Osteoblast (primary cell): ENCODE measurements at regions not wholly inside any gene's neighbourhood (a gene's known extent, or its start where the extent isn't known, plus 50 kb on each side); places are given as distances from the start of the nearest gene placed in this dataset.

Source experiments
- DNase-seq: peaks from one replicate; pipeline ENCODE4 v3.0.0; 2011; ENCODE audit warnings: low spot score, mixed read lengths; ENCODE audit not compliant: insufficient read length; ENCODE audit errors: missing footprints
- H2AFZ ChIP-seq: 2 replicates; pipeline ENCODE4 v1.6.0; 2011; ENCODE audit warnings: mild to moderate bottlenecking, low read length
- H3K27ac ChIP-seq: 2 replicates; pipeline ENCODE4 v1.5.1; 2011; ENCODE audit warnings: mild to moderate bottlenecking, low read depth, low read length, moderate library complexity
- H3K27me3 ChIP-seq: 2 replicates; pipeline ENCODE4 v1.6.0; 2012; ENCODE audit warnings: mild to moderate bottlenecking, control low read depth, inconsistent platforms, low read length, moderate library complexity; ENCODE audit not compliant: insufficient read depth
- H3K36me3 ChIP-seq: 2 replicates; pipeline ENCODE4 v1.5.1; 2011; ENCODE audit warnings: mild to moderate bottlenecking, low read length, control low read depth, moderate library complexity; ENCODE audit not compliant: insufficient read depth
- H3K4me1 ChIP-seq: 2 replicates; pipeline ENCODE4 v1.5.1; 2011; ENCODE audit warnings: mild to moderate bottlenecking, low read length, control low read depth, moderate library complexity; ENCODE audit not compliant: insufficient read depth
- H3K4me2 ChIP-seq: 2 replicates; pipeline ENCODE4 v1.6.0; 2011; ENCODE audit warnings: mild to moderate bottlenecking, low read length; ENCODE audit not compliant: insufficient read depth
- H3K4me3 ChIP-seq: fragments of 200-600 bp; sonication (generic); 3 replicates; pipeline ENCODE4 v1.5.1; 2012; ENCODE audit warnings: mild to moderate bottlenecking, low read length, inconsistent platforms; ENCODE audit not compliant: insufficient read depth
- H3K79me2 ChIP-seq: 2 replicates; pipeline ENCODE4 v1.6.0; 2012; ENCODE audit warnings: mild to moderate bottlenecking, low read length, control low read depth, inconsistent platforms; ENCODE audit not compliant: insufficient read depth
- H3K9me3 ChIP-seq: 2 replicates; pipeline ENCODE4 v1.5.1; 2011; ENCODE audit warnings: low read depth, low read length, control low read depth
- H4K20me1 ChIP-seq: 2 replicates; pipeline ENCODE4 v1.6.0; 2012; ENCODE audit warnings: mild to moderate bottlenecking, low read length, control low read depth; ENCODE audit not compliant: insufficient read depth
- TF ChIP-seq, protein P1 (sequence below): IDR thresholded peaks from 2 replicates; pipeline ENCODE4 v1.5.1; 2011; ENCODE audit warnings: mild to moderate bottlenecking, low read depth, low read length, moderate library complexity; ENCODE audit errors: extremely low read depth

DNA sequence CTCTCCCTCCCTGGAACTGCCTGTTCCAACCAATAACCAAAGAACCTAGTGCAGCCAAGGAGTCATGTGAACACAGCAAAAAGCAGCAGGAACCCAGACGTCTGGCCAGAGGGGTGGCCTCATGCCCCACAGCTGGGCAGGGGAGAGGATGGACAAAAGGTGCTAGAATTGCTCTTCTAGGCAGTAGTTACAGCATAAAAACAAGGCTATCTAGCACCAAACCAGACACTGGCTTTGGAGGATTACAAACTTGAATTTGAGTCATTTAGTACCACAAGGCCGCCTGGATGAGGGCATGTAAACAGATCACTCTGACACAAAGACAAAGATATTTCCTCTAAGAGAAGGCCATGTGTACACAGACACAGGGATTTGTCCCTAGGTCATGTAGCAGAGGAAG lies 423.3 kb upstream of the MAF start:
- H3K4me1 ChIP-seq: peaks cover 16% of the 10 kb centered on the region
- no peaks in the 10 kb centered on the region for H3K79me2 ChIP-seq
- H4K20me1 ChIP-seq: no peaks in the 10 kb centered on the region
- TF ChIP-seq, protein P1, sequence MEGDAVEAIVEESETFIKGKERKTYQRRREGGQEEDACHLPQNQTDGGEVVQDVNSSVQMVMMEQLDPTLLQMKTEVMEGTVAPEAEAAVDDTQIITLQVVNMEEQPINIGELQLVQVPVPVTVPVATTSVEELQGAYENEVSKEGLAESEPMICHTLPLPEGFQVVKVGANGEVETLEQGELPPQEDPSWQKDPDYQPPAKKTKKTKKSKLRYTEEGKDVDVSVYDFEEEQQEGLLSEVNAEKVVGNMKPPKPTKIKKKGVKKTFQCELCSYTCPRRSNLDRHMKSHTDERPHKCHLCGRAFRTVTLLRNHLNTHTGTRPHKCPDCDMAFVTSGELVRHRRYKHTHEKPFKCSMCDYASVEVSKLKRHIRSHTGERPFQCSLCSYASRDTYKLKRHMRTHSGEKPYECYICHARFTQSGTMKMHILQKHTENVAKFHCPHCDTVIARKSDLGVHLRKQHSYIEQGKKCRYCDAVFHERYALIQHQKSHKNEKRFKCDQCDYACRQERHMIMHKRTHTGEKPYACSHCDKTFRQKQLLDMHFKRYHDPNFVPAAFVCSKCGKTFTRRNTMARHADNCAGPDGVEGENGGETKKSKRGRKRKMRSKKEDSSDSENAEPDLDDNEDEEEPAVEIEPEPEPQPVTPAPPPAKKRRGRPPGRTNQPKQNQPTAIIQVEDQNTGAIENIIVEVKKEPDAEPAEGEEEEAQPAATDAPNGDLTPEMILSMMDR: no peak
- DNase-seq: peak; percentile 70
- peak overlapping the region; percentile 7 for H3K4me2 ChIP-seq
- H3K36me3 ChIP-seq: no peaks in the 10 kb centered on the region
- no peaks in the 10 kb centered on the region for H3K27me3 ChIP-seq
- H3K4me3 ChIP-seq: no peak overlapping the region
- H2AFZ ChIP-seq: peak overlapping the region; percentile 86
- no peak overlapping the region for H3K27ac ChIP-seq
- H3K9me3 ChIP-seq: no peaks in the 10 kb centered on the region

DNA sequence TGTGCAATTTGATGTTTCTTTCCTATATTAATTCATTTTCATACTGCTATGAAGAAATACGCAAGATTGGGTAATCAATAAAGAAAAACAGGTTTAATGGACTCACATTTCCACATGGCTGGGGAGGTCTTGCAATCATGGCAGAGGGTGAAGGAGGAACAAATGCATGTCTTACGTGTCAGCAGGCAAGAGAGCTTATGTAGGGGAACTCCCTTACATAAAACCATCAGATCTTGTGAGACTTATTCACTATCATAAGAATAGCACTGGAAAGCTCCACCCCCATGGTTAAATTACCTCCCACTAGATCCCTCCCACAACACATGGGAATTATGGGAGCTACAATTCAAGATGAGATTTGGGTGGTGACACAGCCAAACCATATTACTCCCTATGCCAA lies 418.9 kb upstream of the MAF start:
- TF ChIP-seq, protein P1: no peak
- Histone ChIP-seq H3K4me1 (peaks cover 8% of the 10 kb centered on the region), H4K20me1 (no peaks in the 10 kb centered on the region), H3K27me3 (no peaks in the 10 kb centered on the region), H3K36me3 (no peaks in the 10 kb centered on the region), H3K4me3 (no peak overlapping the region), H3K4me2 (no peak overlapping the region), H3K79me2 (no peaks in the 10 kb centered on the region), H2AFZ (no peak overlapping the region), H3K9me3 (no peaks in the 10 kb centered on the region), H3K27ac (no peak overlapping the region)
- no peak for DNase-seq

DNA sequence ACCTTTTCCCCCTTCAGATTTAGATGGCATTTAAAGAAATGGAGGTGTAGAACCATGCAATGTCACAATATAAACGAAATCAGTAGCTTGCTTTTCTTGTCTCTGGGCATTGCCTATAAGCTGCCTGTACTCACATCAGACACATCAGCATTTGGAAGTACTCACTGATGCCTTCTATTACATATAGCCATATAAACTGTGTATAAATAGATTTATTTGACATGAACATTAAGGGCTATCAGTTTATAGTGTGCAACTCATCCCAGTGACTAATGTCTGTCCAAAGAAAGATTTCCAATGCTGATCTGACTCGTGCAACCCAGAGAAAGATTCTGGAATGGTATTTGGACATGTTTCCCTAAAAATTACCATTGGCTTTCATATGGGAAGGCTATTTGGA lies 417.9 kb upstream of the MAF start:
- Histone ChIP-seq H3K9me3 (no peaks in the 10 kb centered on the region), H3K4me3 (no peak overlapping the region), H3K27me3 (no peaks in the 10 kb centered on the region), H3K4me2 (no peak overlapping the region), H2AFZ (no peak overlapping the region), H3K27ac (no peak overlapping the region), H3K36me3 (no peaks in the 10 kb centered on the region), H3K79me2 (no peaks in the 10 kb centered on the region), H3K4me1 (no peaks in the 10 kb centered on the region), H4K20me1 (no peaks in the 10 kb centered on the region)
- TF ChIP-seq, protein P1: no peak
- no peak for DNase-seq

DNA sequence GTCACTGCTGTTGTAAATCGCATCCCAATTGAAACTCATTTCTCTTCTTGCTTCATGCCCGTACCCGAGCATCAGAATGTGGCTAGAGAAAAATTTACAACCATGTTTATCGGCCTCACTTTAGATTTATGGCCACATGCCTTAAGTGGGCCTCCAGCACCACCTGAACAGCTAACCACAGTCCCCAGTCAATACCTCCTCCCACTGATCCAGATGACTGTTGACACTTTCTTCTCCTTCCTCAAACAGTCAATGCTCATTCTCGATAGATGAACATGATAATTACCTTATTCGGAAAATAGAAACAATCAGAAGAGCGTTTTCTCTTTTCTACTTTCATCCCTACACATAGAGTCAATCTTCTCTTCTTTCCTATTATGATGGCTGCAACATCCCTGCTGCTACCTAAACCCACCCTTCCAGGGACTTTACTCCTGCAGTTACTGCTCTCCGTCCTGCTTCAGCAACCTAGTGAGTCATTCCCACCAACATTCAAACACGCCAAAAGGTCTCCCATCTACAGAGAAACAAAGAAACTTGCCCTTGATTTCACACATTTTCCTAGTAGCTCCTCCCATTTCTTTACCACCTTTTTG lies 416.3 kb upstream of the MAF start:
- DNase-seq: no peak
- H2AFZ ChIP-seq: no peak overlapping the region

More for the DNA sequence above, 416.3 kb upstream of the MAF start:
- Histone ChIP-seq H3K4me2 (no peak overlapping the region), H3K27ac (no peak overlapping the region), H4K20me1 (no peaks in the 10 kb centered on the region), H3K4me1 (no peaks in the 10 kb centered on the region), H3K36me3 (no peaks in the 10 kb centered on the region), H3K27me3 (no peaks in the 10 kb centered on the region), H3K79me2 (no peaks in the 10 kb centered on the region), H3K9me3 (no peaks in the 10 kb centered on the region), H3K4me3 (no peak overlapping the region)
- TF ChIP-seq, protein P1: no peak
